Neural crest cell (in vitro differentiated cells): ENCODE measurements at regions not wholly inside any gene's neighbourhood (a gene's known extent, or its start where the extent isn't known, plus 50 kb on each side); places are given as distances from the start of the nearest gene placed in this dataset.
A peak's percentile ranks its signal among the peaks of the same experiment; 100 is the strongest.

Source experiments
- DNase-seq: peaks from one replicate; pipeline ENCODE4 v3.0.0; 2021; ENCODE audit warnings: low read depth, mixed read lengths, low spot score
- H3K27ac Mint-ChIP-seq: one replicate; pipeline ENCODE4 v1.8.0; 2021; ENCODE audit warnings: mild to moderate bottlenecking, mixed read lengths; ENCODE audit not compliant: unreplicated experiment
- H3K27me3 Mint-ChIP-seq: 2 replicates; pipeline ENCODE4 v1.8.0; 2021; ENCODE audit warnings: low read depth, mild to moderate bottlenecking, mixed read lengths
- H3K36me3 Mint-ChIP-seq: 2 replicates; pipeline ENCODE4 v1.8.0; 2021; ENCODE audit warnings: low read depth, mild to moderate bottlenecking, mixed read lengths
- H3K4me1 Mint-ChIP-seq: 2 replicates; pipeline ENCODE4 v1.8.0; 2021; ENCODE audit warnings: mixed read lengths
- H3K4me3 Mint-ChIP-seq: one replicate; pipeline ENCODE4 v1.8.0; 2021; ENCODE audit warnings: mild to moderate bottlenecking, mixed read lengths
- H3K9me3 Mint-ChIP-seq: 2 replicates; pipeline ENCODE4 v1.8.0; 2021; ENCODE audit warnings: mixed read lengths
- TF ChIP-seq, protein P1 (sequence below): fragments of 200-600 bp; sonication (generic); conservative IDR thresholded peaks from 2 replicates; pipeline ENCODE4 v1.5.0; 2021; ENCODE audit warnings: antibody characterized with exemption, mild to moderate bottlenecking

DNA sequence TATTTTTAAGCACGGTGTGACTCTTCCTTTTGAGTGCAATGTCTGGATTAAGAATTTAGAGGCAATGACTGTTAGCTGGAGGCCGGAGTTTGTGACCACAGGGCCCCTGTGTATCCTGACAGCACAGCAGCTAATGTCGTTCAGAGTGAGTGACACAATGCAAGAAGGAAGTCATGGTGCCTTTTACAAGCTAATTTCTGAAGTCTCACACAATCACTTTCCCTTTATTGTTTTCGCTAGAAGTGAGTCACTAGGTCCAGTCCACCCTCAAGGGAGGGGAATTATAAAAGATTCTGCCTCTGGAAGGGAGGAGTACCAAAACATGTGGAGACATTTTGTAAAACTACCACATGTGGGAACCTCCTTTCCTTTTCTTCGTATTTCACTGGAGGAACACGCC lies 185.5 kb upstream of the FGF10 start:
- Mint-ChIP-seq H3K4me1 (peaks cover 4% of the 10 kb centered on the region), H3K27me3 (no peaks in the 10 kb centered on the region), H3K36me3 (no peaks in the 10 kb centered on the region), H3K9me3 (peaks cover 4% of the 10 kb centered on the region), H3K4me3 (no peak overlapping the region), H3K27ac (peak overlapping the region; percentile 45)
- TF ChIP-seq, protein P1, sequence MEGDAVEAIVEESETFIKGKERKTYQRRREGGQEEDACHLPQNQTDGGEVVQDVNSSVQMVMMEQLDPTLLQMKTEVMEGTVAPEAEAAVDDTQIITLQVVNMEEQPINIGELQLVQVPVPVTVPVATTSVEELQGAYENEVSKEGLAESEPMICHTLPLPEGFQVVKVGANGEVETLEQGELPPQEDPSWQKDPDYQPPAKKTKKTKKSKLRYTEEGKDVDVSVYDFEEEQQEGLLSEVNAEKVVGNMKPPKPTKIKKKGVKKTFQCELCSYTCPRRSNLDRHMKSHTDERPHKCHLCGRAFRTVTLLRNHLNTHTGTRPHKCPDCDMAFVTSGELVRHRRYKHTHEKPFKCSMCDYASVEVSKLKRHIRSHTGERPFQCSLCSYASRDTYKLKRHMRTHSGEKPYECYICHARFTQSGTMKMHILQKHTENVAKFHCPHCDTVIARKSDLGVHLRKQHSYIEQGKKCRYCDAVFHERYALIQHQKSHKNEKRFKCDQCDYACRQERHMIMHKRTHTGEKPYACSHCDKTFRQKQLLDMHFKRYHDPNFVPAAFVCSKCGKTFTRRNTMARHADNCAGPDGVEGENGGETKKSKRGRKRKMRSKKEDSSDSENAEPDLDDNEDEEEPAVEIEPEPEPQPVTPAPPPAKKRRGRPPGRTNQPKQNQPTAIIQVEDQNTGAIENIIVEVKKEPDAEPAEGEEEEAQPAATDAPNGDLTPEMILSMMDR, result no peak
- no peak for DNase-seq

DNA sequence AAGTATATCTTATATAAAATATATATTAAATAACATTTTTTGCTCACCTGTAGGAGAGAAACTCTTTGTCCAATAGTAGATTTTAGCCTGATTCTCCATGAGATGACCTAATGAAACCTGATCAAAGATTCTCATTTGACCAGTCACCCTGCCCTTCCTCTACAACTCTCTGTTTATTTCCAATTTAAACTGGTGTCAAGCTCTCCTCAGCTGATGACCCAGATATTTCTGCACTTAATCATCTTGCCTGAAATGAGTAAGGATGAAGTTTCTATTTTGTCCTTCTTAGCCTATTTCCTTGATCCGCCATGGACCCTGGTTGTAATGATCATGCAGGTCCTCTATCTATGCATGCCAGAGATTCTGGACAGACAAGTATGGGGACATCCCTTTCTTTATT lies 179.3 kb upstream of the FGF10 start:
- TF ChIP-seq, protein P1, result no peak
- H3K27ac Mint-ChIP-seq, result no peak overlapping the region

DNA sequence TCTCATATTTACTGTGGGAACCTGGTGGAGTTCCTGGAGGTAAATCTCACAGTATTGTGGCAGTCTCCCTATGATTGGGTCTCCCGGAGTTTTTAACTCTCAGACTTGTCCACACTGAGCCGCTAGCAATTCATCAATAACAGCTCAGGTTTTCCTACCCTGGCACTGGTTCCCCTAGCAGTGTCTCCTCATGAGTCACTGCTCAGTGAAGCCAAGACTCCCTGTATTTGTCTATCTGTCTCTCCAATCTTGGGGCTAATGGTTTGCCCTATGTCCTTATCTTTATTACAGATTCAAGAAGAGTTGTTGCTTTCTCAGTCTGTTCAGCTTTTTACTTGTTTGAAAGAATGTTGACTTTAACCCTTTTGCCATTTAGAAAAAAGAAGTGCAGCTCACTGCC lies 176.7 kb upstream of the FGF10 start:
- Mint-ChIP-seq H3K4me3 (no peak overlapping the region), H3K4me1 (no peaks in the 10 kb centered on the region), H3K36me3 (no peaks in the 10 kb centered on the region), H3K27me3 (no peaks in the 10 kb centered on the region), H3K27ac (no peak overlapping the region), H3K9me3 (no peaks in the 10 kb centered on the region)
- DNase-seq, result no peak
- TF ChIP-seq, protein P1, result no peak

More for the DNA sequence above, 179.3 kb upstream of the FGF10 start:
- Mint-ChIP-seq H3K4me1 (no peaks in the 10 kb centered on the region), H3K9me3 (peaks cover 4% of the 10 kb centered on the region), H3K36me3 (no peaks in the 10 kb centered on the region), H3K27me3 (no peaks in the 10 kb centered on the region), H3K4me3 (no peak overlapping the region)
- DNase-seq, result no peak

DNA sequence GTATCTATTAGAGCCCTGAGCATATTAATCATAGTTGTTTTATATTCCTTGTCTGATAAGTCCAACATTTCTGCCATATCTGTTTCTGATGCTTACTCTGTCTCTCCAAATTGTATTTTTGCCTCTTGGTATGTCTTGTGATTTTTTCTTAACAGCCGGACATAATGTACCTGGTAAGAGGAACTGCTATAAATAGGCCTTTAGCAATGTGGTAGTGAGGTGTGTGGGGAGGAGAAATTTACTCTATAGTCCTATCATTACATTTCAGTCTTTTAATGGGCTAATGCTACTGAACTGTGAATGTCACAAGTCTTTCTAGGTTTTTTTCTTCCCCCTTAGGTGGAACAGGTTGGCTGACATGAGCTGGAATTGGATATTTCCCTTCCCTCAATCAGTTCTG lies 176.1 kb upstream of the FGF10 start:
- Mint-ChIP-seq H3K36me3 (no peaks in the 10 kb centered on the region), H3K27me3 (no peaks in the 10 kb centered on the region), H3K4me1 (no peaks in the 10 kb centered on the region), H3K4me3 (no peak overlapping the region), H3K27ac (no peak overlapping the region), H3K9me3 (no peaks in the 10 kb centered on the region)
- TF ChIP-seq, protein P1, result no peak
- no peak for DNase-seq

DNA sequence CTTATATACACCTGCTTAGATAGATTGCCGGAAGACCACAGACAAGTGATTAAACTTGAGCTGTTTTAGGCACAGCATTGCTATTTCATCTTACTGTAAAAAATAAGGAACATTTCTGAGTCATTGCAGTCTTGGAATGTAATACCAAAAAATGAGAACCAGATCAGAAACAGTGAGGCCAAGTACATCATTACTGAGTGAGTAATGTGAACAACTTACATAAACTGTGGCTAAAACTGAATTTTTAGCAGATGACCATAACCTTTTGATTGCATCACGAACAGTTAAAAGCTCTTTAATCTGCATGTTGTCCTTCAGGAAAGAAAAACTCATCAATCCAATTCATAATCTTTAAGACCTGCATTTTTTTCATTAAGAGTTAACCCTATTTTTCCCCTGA lies 157.1 kb upstream of the FGF10 start:
- Mint-ChIP-seq H3K4me3 (no peak overlapping the region), H3K27me3 (no peaks in the 10 kb centered on the region), H3K36me3 (no peaks in the 10 kb centered on the region), H3K9me3 (no peaks in the 10 kb centered on the region), H3K27ac (no peak overlapping the region), H3K4me1 (no peaks in the 10 kb centered on the region)
- TF ChIP-seq, protein P1, result no peak
- no peak for DNase-seq

DNA sequence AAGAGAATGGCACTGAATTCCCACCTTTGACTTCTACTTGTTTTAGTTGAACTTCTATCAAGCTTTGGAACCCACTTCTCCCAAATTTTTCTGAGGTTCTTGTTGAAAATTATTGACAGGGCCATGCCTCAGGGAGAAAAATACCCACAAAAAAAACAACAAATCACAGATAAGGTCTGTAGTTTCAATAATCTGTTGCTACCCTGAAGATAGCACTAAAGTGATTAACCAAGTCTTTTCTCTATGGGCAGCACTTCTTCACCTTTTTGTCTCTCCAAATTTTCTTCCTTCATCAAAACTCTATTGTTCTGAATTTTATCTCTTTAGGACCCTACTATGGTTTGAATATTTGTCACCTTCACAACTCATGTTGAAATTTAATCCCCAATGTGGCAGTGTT lies 154.3 kb upstream of the FGF10 start:
- no peak for DNase-seq
- Mint-ChIP-seq H3K27ac (no peak overlapping the region), H3K4me3 (no peak overlapping the region), H3K27me3 (no peaks in the 10 kb centered on the region), H3K36me3 (no peaks in the 10 kb centered on the region), H3K4me1 (peaks cover 3% of the 10 kb centered on the region), H3K9me3 (no peaks in the 10 kb centered on the region)
- TF ChIP-seq, protein P1, result no peak
